ENCODE measurements at regions not wholly inside any gene's neighbourhood (a gene's known extent, or its start where the extent isn't known, plus 50 kb on each side); places are given as distances from the start of the nearest gene placed in this dataset.
"Not testable (repeated sequence)": the region's sequence is repeated elsewhere in the genome, so short reads cannot be mapped to it uniquely, and the experiment has no call there.

DNA sequence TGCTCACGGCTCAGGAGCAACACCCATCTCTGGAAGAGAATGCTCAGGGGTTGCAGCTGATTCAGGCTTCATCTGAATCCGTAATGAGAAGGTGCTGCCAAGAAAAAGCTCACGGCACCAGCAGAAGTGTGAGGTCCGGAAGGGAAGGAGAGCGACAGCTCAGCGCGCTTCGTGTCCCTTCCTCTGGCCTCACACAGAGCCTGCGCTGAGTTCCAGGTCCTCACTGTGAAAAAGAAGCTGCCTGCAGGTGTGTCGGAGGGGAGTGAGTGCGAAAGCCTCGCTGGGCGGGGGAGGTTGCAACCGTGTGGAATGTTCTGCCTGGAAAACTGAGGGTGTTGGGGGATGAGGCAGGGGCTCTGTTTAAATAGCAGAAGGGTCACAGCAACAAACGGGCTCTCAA is 76.2 kb upstream of the TWIST2 start:
- no peak for DNase-seq

DNA sequence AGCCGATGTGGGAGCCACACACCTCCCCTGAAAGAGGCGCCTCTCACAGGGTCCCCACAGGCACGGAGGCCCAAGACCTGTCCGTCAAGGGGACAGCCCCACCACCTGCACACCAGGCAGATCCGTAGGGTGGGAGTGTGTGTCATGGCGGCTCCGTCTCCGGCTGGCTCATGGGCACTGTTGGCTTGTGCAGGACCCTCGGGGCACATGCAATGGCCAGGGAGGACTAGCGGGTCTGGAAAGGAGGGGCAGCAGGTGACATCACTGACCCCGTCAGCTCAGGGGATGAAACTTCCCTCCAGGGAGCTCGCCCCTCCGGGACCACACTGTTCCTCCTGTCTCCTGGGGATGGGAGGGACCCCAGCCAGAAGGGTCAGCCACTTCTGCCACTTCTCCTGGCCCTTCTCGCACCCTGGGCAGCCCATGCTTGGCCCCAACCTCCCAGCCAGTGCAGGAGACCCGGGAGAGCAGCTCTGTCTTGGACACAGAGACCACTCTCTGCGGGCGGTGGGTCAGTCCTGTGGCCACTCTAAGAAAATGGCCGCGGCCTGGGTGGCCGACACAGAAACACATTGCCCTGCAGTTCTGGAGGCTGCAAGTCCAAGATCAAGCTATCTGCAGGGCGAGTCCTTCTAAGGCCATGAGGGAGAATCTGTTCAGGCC is 75.1 kb upstream of the TWIST2 start:
- DNase-seq, result no peak

DNA sequence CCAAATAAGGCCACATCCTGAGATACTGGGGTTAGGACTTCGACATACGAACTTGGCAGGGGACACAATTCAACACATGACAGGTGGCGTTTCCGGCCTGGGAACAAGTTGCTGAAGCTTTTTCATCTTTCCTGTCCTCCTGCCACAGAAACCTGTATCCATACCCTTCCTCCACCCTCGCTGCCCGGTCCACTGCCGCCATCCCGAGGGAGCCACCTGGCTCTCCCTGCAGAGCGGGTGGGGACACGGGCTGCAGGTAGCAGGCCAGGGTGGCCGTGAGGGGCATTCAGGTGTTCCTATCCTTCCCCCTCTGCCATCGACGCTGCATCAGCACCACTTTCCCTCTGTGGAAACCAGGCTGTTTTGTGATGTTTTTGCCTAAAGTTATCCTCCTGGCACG is 74.4 kb upstream of the TWIST2 start:
- DNase-seq, result no peak

DNA sequence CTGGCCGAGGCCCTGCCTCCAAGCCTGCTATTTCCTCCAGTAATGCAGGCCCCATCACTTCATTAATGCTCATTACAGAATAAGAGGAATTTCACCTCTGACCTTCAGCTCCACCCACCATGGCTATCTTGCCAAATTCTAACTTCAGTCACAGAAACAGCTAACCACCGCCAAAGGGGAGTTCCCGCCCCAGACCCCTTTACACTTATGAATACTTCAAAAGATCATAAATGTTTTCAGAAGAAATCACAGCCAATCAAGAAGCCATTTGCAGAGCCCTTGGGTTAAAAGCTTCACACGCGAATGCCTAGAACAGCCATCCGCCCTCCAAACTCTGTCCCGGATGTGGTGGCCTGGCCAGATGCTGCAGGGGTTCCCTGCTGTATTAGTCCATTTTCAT is 73.8 kb upstream of the TWIST2 start:
- DNase-seq, result no peak

DNA sequence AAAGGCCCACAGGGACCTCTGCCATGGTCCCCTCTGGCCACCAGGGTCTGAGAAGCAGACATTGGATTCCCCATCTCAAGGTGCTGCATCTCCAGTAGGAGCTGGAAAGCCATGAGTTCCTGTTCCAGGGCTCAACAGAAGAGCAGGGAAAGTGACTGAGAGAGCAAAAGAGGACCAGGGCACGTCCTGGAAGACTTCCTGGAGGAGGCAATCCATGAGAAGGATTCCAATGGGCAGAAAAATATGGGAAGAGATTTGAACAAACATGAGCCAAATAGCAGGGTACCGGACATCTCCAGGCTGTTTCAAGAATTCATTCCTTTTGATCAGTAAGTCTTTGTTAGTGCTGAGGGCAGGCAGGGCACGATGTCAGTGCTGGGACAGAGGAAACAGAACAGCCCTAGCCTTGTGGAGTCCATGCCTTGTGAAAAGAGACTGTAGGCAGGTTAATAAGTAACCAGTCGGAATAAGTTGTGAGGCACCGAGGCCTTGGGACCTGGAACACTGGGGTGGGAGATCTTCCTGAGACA is 72.8 kb upstream of the TWIST2 start:
- DNase-seq, result no peak

DNA sequence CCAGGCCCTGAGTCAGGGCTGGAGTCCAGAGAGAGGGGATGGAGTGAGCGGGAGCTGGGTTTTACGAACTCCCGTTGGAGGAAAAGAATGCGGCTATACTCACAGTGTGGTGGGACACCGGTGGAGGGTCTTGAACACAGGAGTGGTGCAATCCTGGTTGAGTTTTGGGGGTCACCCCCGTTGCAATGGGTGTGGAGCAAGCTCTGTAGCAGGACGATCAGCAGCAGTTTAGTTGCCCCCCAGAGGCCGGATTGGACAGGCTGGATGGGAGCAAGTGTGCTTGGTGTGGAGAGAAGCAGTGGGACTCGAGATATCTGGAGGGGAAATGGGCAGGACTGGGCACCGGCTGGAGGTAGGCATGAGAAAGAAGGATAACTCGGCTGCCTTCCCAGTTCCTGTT is 72.3 kb upstream of the TWIST2 start:
- DNase-seq, result no peak

DNA sequence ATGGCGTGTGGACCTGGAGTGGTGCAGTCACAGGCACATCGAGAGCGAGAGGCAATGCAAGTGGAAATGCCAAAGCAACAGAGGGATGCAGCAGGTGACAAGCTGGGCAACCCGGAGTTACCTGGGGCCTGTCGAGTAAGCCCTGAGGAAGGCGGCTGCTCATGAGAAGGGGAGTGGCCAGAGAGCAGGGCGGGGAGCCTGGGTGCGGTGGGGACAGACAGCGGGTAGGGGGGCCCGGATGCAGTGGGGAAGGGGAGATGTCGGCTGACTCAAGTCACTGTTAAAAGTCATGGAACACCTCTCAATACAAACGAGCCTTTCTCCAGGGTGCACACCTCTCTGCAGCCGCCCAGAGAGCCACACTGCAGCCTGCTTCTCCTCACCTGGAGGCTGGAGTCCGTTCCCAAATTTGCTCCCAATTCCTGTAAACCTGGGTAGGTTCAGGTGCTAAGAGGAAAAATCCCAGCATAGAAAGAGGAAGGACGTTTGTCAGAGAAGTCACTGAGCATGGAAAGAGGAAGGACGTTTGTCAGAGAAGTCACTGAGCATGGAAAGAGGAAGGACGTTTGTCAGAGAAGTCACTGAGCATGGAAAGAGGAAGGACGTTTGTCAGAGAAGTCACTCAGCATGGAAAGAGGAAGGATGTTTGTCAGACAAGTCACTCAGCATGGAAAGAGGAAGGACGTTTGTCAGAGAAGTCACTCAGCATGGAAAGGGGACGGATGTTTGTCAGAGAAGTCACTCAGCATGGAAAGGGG is 71.7 kb upstream of the TWIST2 start:
- DNase-seq, result no peak

DNA sequence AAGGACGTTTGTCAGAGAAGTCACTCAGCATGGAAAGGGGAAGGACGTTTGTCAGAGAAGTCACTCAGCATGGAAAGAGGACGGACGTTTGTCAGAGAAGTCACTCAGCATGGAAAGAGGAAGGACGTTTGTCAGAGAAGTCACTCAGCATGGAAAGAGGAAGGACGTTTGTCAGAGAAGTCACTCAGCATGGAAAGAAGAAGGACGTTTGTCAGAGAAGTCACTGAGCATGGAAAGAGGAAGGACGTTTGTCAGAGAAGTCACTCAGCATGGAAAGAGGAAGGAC is 71.2 kb upstream of the TWIST2 start:
- not testable (repeated sequence) for DNase-seq

DNA sequence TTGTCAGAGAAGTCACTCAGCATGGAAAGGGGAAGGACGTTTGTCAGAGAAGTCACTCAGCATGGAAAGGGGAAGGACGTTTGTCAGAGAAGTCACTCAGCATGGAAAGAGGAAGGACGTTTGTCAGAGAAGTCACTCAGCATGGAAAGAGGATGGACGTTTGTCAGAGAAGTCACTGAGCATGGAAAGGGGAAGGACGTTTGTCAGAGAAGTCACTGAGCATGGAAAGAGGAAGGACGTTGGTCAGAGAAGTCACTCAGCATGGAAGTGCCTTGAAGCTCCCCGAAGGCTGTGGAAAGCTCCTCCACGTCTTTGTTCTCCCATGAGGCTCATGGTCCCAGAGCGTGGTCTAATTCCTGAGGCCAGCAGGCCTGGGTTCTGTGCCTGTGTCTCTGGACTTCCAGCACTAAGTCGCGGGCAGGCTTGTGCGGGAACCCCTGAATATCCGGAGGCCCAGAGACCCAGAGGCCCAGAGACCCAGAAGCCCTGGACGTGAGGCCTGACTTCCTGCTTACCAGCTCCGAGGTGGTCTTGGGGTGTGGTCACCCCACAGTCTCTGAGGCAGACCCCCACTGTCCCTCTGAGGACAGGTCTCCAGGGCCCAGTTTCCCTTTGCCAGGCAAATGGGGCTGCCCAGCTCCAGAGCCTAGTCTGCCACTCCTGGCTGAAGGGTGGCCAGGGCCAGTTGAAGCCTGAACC is 70.4 kb upstream of the TWIST2 start:
- DNase-seq, result no peak

DNA sequence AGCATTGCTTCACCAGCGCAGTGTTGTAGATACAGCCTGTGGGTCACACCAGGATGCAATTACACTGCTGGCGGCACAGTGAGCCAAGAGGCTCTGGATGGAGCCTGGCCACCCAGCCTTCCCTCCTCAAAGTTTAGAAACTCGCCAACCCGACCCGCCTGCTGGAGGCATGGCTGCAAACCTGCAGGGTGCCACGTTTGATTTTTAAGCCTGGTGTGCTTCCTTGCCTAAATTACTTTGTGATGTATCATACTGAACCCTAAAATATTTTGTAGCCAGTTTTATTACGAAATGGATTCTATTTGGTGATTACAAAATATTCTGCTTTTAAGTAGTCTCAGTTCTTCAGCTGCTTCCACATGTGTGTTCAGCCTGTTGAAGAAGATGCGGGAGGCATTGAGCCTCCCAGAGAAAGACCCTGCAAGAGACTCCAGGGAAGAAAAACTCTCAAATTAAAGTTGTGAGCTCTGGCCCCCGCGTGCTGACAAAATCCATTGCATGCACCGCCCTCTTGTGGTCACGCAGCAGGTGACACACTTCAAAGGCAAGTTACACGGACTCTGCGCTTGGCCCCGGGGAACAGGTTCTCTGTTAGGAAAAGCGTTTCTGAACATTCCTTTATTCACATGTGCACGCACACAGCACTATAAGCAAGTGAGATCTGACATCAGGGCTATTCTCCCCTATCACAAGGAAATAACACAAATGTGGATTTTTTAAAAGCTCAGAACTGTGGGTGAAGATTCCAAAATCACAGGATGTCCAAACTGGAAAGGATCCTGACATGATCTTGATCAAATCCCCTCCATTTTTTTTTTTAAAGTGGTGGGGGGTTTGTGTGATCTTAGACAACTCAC is 63.0 kb upstream of the TWIST2 start:
- DNase-seq, result peak; percentile 56

DNA sequence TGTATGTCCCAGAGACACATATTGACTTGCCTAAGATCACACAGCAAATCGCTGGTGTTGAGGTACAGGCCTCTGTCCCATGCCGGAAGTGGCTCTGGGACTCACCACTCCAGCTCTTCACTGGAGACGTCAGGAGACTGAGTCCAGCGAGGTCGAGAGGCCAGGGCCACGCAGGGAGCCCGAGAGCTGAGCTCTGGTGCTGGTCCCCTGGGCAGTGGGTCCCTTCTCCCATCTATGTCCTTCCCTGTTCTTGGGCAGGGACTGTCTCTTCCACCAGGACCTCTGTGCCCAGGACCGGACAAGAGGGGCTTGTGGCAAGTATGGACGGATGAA is 62.4 kb upstream of the TWIST2 start:
- DNase-seq, result no peak

DNA sequence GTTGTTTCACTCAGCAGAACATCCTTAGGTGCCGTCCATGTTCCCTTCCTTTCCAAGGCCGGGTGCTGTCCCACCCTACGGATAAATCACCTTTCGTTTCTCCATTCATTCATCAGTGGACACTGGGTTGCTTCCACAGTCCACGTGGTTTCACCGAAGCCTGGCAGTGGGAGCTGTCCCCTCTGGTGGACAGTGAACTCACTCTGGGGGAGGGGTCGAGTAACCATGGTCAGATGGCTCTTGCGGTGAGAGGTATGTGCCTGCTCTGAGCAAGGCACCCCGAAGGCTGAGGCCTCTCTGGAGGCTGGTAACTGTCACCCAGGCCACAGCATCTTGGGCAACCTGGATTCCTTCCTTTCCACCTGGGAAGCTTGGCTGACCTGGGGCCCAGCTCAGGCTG is 61.5 kb upstream of the TWIST2 start:
- DNase-seq, result no peak

DNA sequence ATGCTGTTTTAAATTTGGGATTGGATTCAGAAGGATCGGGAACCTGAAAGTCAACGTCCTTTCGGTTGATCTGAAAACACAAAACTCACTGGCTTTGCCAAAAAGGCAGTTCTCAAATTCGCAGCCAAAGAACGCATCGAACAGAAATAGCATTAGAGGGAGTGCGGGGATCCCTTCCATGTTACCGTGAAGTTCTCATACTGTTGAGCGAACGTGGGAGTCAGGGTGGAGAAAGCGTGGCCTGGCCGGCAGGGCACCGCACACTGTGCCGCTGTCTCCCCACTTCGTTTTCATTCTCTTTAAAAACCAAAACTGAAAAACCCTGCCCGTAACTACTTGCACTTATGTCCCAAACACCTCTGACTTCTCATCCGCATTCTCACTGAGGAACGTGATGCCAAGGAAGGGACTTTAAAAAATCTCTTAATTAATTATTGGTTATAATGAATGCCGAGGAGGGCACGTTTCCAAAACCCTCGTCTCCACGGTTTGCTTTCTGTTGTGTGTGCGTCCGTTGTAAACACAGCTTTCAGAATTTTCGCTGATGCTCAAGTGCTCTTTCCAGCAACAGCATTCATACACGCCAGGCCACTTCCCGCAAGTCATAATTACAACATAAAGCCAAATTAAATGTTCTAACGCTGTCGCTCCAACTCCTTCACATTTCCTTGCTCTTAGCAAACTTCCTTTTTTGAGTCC is 60.9 kb upstream of the TWIST2 start:
- no peak for DNase-seq

DNA sequence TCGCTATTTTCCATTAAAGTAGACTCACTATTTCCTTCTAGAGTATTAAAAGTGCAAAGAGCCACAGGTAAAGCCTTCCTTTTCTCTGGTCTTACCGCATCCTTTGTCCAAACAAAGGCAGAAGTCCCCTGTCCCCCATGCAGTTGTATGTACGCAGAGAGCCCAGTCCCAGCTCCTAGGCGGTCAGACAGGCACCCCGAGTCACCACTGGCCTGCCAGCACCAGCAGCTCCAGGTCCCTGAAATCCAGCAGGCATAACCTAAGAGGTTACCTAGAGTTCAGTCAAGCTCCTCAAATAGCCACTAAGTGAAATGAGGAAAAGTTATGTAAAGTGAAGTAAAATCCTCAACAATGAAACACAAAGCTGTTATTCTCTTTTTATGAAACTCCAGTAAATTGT is 60.4 kb upstream of the TWIST2 start:
- DNase-seq, result no peak

DNA sequence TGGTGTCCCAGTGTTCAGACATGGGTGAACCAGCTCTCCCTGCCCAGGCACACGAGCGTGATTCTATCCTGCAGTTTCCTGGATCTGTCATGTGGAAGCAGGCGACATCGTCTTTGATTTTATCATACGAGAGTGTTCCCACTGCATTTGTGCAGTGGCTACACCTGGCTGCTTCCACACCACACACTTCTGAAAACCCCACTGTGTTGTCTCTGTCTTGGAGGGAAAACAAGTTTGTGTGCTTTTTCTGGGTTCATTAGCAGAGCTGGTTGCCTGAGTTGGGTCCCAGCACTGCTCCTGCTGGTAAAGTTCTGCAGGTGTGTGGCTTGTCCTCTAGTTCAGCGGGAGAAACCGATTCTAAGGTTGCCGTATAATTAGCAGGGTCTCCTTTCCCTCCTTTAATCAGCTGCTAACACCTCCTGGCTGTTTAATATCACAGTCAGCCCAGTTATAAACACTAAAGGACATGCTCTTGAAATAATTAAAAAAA is 58.5 kb upstream of the TWIST2 start:
- DNase-seq, result no peak

DNA sequence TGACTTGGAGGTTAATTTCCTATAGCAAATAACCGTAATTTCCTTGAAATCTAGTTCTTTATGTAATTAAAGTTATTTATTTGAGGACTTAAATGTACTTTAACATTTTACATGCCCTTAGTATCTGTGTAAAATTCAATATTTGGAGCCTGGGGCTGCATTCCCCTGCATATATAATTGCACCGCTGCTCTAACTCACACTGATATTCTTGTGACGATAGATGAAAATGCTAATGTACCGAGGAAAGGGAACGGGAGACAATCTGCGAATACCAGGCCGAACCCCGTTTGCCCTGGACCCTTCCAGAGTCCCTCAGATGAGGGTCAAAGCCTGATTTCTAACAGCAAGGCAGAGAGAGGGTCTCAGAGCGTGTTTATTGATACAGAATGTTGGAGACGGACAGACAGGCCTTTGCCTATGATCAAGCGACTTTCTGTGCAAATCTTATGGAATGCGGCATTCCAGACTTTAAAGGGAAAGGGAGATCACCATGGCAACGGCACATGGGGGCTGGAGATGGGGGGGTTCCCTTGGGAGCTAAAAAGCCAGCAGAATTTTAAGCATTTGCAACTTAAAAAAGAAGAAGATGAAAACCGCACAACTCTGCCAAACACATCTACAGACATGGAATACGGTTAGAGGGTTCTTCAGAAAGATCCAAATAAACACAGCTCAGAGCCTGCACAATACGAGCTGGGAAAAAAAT is 57.6 kb upstream of the TWIST2 start:
- no peak for DNase-seq

DNA sequence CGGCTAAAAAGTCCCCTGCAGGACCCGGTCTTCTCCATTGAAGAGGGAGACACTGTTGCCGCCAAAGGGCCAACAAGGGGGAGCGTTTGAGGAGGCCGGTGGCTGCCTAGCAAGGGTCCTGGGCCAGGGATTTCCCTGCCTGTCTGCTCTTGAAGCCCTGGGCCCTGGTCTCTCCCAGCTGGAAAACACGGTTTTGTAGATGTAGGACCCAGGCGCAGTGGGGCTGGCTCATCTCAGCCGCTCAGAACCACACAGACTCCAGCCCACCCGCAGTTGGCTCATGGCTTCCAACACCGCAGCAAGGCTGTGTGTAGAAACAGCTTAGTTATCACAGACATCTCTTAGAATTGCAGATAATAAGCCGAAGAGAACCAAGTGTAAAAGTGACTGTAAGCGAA is 57.1 kb upstream of the TWIST2 start:
- DNase-seq, result no peak

DNA sequence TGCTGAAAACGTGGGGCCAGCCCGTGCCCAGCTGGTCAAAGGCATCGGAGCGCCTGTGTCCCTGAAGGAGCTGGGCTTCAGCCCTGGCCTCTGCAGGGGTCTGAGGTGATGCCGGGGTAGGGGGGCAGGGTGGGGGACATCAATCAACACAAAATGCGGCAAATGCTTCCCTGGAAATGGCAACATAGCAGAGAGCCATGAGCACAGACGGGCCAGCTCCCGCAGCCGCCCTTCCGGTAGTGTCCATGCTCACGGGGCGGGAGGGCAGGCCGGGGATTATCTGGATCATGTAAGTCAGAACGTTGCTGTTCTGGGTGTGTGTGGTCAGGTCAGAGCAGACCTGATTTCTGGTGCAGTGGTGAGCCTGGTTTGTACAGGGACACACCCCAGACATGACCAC is 56.5 kb upstream of the TWIST2 start:
- no peak for DNase-seq

DNA sequence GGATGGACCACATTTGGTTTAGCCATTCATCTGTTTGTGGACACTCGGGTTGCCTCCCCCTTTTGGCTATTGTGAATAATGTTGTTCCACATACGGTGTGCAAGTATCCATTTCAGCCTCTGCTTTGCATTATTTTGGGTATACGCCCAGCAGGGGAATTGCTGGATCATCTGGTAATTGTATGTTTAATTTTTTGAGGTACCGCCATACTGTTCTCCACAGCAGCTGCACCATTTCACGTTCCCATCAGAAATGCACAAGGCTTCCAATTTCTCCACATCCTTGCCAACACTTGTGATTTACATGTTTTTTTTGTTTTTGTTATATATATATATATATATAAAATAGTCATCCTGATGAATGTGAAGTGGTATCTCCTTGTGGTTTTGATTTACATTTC is 54.6 kb upstream of the TWIST2 start:
- no peak for DNase-seq

DNA sequence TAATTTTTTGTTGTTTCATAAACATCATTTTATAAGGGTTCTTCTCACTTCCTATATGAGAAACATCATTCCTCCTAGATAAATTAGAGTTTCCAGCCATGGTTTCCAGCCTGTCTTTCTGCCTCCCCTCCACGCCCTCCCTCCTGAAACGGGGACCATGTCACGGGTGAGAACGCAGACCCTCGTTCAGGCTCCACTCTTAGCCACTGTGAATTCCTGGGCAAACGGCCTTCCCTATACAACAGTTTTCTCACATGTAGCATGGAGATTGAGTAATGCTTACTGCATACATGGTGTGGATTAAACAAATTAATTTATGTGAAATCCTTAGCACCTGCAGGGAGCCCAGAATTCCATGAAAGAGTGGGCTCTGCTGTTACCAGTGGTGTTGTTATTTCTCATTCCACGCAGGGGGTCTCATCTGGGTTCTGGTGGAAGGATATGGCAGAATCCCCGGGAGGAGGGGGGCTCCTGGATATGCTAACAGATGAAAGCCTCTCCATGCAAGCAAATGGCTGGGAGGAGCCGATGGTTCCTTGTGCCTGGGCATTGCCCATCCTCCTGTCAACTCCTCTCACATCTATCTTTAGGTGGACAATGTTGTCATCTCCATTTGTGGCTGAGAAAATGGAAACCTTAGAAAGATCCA is 54.0 kb upstream of the TWIST2 start:
- DNase-seq, result no peak

DNA sequence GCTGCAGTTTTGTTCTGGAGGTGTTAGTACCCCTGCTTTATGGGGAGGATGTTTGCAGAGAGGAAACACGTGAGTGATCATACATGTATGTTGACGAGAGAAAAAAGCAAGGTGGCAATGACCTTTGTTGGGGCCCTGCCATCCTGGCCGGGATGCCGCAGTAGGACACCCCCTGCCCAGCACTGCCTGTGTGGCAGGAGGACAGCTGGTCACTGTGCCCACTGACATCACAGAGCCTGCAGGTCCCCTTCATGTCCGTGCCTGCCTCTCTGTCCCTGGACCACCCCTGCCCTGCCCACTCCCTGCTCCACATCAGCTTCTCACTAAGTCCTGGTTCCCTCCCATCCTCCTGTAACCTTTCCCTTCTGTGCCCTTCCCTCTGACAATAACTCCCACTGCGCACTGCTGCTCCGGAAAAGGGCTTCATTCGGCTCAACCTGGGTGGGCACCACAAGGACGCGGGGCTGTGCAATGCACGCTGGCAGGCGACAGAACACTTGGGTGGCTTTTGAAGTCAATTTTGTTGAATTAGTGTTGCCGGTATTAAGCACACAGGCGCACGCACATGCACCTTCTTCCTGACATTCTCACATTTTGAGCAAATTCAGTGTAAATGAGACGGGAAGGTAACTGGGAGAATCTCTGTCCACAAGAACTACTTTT is 51.5 kb upstream of the TWIST2 start:
- DNase-seq, result no peak
